ENCODE measurements at regions not wholly inside any gene's neighbourhood (a gene's known extent, or its start where the extent isn't known, plus 50 kb on each side); places are given as distances from the start of the nearest gene placed in this dataset.

DNA sequence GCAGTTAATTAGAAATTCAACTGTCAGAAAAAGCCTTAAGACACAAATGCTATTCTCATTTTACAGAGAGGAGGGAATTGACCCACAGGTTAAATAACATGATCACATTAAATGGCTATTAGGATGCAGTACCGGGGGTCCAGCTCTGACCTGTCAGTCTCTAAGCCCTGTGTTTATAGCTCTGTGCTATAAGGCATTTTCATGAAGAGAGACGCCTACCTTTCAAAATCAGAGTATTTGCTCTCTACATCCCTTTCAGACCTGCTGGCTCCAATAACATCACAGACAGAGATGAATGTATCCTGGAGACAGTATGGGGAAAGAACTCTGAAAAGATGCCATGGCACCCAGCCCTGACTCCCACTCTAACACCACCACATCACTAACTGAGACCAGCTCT, 189.9 kb upstream of the PRSS58 start:
- TF ChIP-seq, protein P1, sequence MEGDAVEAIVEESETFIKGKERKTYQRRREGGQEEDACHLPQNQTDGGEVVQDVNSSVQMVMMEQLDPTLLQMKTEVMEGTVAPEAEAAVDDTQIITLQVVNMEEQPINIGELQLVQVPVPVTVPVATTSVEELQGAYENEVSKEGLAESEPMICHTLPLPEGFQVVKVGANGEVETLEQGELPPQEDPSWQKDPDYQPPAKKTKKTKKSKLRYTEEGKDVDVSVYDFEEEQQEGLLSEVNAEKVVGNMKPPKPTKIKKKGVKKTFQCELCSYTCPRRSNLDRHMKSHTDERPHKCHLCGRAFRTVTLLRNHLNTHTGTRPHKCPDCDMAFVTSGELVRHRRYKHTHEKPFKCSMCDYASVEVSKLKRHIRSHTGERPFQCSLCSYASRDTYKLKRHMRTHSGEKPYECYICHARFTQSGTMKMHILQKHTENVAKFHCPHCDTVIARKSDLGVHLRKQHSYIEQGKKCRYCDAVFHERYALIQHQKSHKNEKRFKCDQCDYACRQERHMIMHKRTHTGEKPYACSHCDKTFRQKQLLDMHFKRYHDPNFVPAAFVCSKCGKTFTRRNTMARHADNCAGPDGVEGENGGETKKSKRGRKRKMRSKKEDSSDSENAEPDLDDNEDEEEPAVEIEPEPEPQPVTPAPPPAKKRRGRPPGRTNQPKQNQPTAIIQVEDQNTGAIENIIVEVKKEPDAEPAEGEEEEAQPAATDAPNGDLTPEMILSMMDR (IDR thresholded peaks at IDR 0.05; ENCODE audit: insufficient read depth, missing control alignments) = no peak
- FAIRE-seq (no peak), DNase-seq (ENCODE audit: insufficient read length, low spot score) (no peak)

DNA sequence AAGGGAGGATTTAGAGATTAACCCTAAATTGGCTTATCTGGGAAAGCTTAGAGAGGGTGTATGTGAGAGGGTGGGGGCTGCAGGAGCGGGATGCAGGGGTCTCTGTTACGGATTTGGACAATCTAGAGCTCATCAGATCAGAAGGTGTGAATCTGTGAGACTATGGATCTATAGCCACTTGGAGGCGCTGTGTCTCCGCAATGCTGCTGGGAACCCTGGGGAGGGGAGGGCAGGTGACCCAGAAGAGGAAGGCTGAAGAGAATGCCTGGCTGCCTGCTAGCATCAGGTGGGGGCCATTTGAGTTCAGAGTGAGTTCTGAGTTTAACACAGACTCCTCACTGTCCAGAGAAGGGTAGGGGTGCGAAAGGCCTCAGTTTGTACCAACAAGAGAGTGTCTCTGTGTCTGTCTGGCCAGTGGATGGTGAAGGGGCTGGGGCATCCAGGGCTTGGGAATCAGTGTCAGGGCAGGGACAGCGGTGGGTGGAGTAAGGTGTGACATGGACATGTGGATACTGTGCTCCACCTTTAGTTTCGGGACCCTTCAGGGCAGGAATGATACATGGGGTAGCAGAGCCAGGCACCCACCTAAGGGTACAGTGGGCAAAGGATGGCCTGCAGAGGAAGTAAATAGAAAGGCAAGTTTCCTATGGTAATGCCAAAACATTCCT, 187.3 kb upstream of the PRSS58 start:
- DNase-seq (ENCODE audit: insufficient read length, low spot score) (peak; percentile 36), FAIRE-seq (no peak)
- TF ChIP-seq, protein P1 (IDR thresholded peaks at IDR 0.05; ENCODE audit: insufficient read depth, missing control alignments) = peak; percentile 30

- no peak for DNase-seq (ENCODE audit: insufficient read length, low spot score)
- TF ChIP-seq, protein P1 (IDR thresholded peaks at IDR 0.05; ENCODE audit: insufficient read depth, missing control alignments) = no peak
- FAIRE-seq = no peak
These were observed 185.6 kb upstream of the PRSS58 start for GRCh38 chr7:142443216-142444010.

DNA sequence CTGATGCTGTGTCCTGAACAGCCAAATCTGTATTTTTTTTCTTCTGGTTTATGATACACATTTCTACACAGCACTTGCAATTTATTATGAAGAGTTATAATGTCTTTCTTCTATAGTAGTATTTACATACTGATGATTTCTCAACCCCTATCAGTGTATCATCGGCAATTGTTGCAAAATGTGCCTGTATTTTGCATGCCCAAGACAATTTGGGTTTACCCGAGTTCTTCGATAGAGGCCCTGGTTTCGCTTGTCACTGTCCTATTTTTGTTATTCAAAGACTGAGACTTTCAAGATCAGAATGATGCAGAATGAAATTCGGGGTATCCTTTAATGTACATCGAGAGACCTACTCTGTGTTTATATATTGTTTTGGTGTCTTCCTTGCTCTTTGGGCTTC, 184.5 kb upstream of the PRSS58 start:
- FAIRE-seq (no peak), DNase-seq (ENCODE audit: insufficient read length, low spot score) (no peak)
- TF ChIP-seq, protein P1 (IDR thresholded peaks at IDR 0.05; ENCODE audit: insufficient read depth, missing control alignments) = no peak

DNA sequence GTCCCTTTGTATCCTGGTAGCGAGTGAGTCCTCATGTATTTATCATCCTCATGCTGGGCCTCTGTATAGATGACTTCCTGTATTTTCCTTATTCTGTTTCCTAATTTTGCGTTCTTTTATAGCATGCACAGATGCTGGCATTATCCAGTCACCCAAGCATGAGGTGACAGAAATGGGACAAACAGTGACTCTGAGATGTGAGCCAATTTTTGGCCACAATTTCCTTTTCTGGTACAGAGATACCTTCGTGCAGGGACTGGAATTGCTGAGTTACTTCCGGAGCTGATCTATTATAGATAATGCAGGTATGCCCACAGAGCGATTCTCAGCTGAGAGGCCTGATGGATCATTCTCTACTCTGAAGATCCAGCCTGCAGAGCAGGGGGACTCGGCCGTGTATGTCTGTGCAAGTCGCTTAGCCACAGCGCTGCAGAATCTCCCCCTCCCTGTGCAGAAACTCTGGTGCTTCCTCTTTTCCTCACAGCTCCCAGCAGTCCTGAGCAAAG, 183.1 kb upstream of the PRSS58 start:
- DNase-seq (ENCODE audit: insufficient read length, low spot score) (no peak), FAIRE-seq (no peak)
- TF ChIP-seq, protein P1 (IDR thresholded peaks at IDR 0.05; ENCODE audit: insufficient read depth, missing control alignments) = no peak

GRCh38 chr7:142440219-142440905, 182.5 kb upstream of the PRSS58 start:
- no peak for FAIRE-seq
- DNase-seq (ENCODE audit: insufficient read length, low spot score) = no peak
- TF ChIP-seq, protein P1 (IDR thresholded peaks at IDR 0.05; ENCODE audit: insufficient read depth, missing control alignments) = no peak
